ENCODE measurements at regions not wholly inside any gene's neighbourhood (a gene's known extent, or its start where the extent isn't known, plus 50 kb on each side); places are given as distances from the start of the nearest gene placed in this dataset.

DNA sequence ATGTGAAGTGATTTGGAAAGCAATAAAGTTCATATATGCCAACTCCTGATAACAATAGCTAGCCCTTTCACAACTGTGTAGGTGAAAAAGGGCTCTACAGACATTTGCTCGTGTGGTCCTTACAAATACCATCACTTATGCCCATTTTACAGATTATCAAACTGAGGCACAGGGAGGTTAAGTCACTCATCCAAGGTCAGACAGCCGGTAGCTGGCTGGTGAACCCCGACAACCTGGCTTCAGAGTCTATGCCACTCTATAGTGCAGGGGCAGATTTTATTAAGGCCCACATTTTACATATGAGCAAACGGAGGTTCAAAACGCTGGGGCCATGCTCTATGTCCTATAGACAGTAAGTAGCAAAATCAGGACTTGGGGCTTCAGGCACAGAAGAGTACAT lies 280.5 kb downstream of the RRAGC start:
- intact Hi-C loops (cut with DNase I; ENCODE audit: low total_unique reads): no loop called here
- H3K9me3 ChIP-seq: peaks cover 0 to 3% (median 0%) of the 10 kb centered on the region in 8 donors
- no peak for DNase-seq
- WGBS, 5 donors: 85 to 87% (median 87%) methylated on average over 5 of the region's 5 CpGs
- H3K36me3 ChIP-seq: no peaks in the 10 kb centered on the region
- no peak overlapping the region for H3K27ac ChIP-seq
- peaks cover 6 to 21% (median 13%) of the 10 kb centered on the region in 6 donors for H3K4me1 ChIP-seq
- TF ChIP-seq POLR2A (IDR thresholded peaks at IDR 0.05): no peak
- TF ChIP-seq, protein P1, sequence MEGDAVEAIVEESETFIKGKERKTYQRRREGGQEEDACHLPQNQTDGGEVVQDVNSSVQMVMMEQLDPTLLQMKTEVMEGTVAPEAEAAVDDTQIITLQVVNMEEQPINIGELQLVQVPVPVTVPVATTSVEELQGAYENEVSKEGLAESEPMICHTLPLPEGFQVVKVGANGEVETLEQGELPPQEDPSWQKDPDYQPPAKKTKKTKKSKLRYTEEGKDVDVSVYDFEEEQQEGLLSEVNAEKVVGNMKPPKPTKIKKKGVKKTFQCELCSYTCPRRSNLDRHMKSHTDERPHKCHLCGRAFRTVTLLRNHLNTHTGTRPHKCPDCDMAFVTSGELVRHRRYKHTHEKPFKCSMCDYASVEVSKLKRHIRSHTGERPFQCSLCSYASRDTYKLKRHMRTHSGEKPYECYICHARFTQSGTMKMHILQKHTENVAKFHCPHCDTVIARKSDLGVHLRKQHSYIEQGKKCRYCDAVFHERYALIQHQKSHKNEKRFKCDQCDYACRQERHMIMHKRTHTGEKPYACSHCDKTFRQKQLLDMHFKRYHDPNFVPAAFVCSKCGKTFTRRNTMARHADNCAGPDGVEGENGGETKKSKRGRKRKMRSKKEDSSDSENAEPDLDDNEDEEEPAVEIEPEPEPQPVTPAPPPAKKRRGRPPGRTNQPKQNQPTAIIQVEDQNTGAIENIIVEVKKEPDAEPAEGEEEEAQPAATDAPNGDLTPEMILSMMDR (IDR thresholded peaks at IDR 0.05 in 8 of 11, conservative IDR thresholded peaks at IDR 0.05 in 3 of 11): no peak
- TF ChIP-seq POLR2AphosphoS5 (IDR thresholded peaks at IDR 0.05): no peak
- peak overlapping the region in 1 of 8 donors; percentile 33 for H3K4me3 ChIP-seq
- peaks cover 0 to 52% (median 24%) of the 10 kb centered on the region in 7 donors for H3K27me3 ChIP-seq (replicated peaks in 1 of 7)

DNA sequence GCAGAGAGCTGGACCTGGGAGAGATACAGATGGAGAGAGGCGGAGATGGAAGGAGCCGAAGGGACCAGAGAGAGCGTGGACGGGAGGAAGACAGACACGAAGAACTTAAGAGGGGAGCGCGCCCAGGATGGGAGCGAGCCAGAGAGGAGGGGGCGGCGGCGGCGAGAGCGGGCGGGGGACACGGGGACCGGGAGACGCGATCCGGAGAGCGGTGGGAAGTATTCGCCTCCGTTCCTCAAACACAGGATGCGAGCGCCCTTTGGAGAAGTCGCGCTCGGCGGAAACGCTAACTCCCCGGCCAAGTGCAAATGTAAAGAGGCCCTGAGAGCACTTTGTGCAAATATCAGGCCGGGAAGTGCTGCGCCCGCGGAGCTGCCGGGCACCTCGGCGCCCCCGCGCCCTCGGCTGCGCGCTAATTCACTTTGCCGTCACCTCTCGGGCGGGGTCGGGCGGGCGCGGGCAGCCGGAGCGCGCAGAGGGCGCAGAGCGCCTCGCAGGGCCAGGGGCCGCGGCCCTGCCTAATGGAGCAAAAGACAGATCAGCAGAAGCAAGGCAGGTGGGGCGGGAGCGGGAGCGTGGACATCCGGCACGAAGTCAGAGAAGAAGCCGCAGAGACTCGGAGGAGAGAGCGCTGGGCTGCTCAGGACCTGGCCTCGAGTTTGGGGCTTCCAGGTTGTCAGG lies 281.2 kb downstream of the RRAGC start:
- peaks cover 0 to 52% (median 24%) of the 10 kb centered on the region in 7 donors for H3K27me3 ChIP-seq (replicated peaks in 1 of 7)
- 4 to 13% (median 6%) methylated on average over 42 to 66 of the region's 66 CpGs for WGBS, 5 donors
- intact Hi-C loops (cut with DNase I; ENCODE audit: low total_unique reads): no loop called here
- H3K27ac ChIP-seq: no peak overlapping the region
- peak overlapping the region; percentile 9 to 62 (median 22) for H3K4me3 ChIP-seq
- H3K4me1 ChIP-seq: peaks cover 6 to 21% (median 13%) of the 10 kb centered on the region in 6 donors
- no peaks in the 10 kb centered on the region for H3K36me3 ChIP-seq
- DNase-seq: no peak
- H3K9me3 ChIP-seq: peaks cover 0 to 2% (median 0%) of the 10 kb centered on the region in 8 donors
- TF ChIP-seq POLR2AphosphoS5 (IDR thresholded peaks at IDR 0.05): no peak
- TF ChIP-seq, protein P1 (IDR thresholded peaks at IDR 0.05 in 8 of 11, conservative IDR thresholded peaks at IDR 0.05 in 3 of 11): no peak
- no peak for TF ChIP-seq POLR2A (IDR thresholded peaks at IDR 0.05)

DNA sequence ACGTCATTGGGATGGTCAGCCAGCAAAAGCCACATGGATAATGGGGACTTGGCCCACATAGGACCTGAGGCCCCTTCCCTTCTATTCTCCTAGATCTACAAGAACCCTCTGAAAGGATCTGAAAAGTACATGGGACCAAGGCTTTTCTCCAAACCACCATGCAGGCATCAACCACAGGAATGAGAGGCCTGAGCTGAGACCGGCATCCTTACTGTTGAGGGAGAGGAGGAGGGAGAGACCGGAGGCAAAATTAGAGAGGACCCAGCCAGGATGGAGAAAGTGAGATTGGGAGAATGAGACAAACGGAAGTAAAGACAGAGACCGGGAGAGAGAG lies 281.7 kb downstream of the RRAGC start:
- H3K4me3 ChIP-seq: peak overlapping the region in 3 of 8 donors; percentile 19 to 62 (median 29)
- peaks cover 6 to 21% (median 13%) of the 10 kb centered on the region in 6 donors for H3K4me1 ChIP-seq
- H3K27me3 ChIP-seq (replicated peaks in 1 of 7): peaks cover 0 to 52% (median 24%) of the 10 kb centered on the region in 7 donors
- no peaks in the 10 kb centered on the region for H3K36me3 ChIP-seq
- no peaks in the 10 kb centered on the region for H3K9me3 ChIP-seq
- 20 to 29% (median 28%) methylated on average over 5 of the region's 5 CpGs for WGBS, 5 donors
- no peak overlapping the region for H3K27ac ChIP-seq
- intact Hi-C loops (cut with DNase I; ENCODE audit: low total_unique reads): no loop called here
- no peak for DNase-seq
- TF ChIP-seq POLR2AphosphoS5 (IDR thresholded peaks at IDR 0.05) (no peak), POLR2A (IDR thresholded peaks at IDR 0.05) (no peak)
- TF ChIP-seq, protein P1 (IDR thresholded peaks at IDR 0.05 in 8 of 11, conservative IDR thresholded peaks at IDR 0.05 in 3 of 11): no peak

DNA sequence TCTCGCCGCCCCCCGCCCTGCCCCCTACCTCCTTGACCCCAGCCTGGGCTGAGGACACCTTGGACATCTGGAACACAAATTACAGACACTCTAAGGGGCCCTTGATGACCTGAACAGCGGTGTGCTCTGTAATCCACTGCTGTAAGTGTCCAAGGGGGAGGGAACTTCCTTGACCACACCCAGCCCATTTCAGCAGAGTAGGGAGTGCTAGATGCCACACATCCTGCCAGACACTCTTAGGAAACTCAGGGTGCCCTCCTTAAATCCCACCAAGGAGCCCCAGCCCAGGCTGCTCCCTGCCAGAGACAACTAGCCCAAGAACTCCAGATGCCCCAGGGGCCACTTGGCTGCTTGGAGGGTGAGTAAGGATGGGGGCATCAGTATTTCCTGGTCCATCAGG lies 282.2 kb downstream of the RRAGC start:
- 20 to 58% (median 53%) methylated on average over 2 to 4 of the region's 4 CpGs for WGBS, 5 donors
- no peak for DNase-seq
- no peak overlapping the region for H3K4me3 ChIP-seq
- H3K27ac ChIP-seq: no peak overlapping the region
- H3K4me1 ChIP-seq: peaks cover 6 to 21% (median 13%) of the 10 kb centered on the region in 6 donors
- no peaks in the 10 kb centered on the region for H3K36me3 ChIP-seq
- no peaks in the 10 kb centered on the region for H3K9me3 ChIP-seq
- H3K27me3 ChIP-seq (replicated peaks in 1 of 7): peaks cover 0 to 51% (median 24%) of the 10 kb centered on the region in 7 donors
- TF ChIP-seq, protein P1 (IDR thresholded peaks at IDR 0.05 in 8 of 11, conservative IDR thresholded peaks at IDR 0.05 in 3 of 11): no peak
- TF ChIP-seq POLR2AphosphoS5 (IDR thresholded peaks at IDR 0.05) (no peak), POLR2A (IDR thresholded peaks at IDR 0.05) (no peak)
- intact Hi-C loops (cut with DNase I; ENCODE audit: low total_unique reads): no loop called here

All from spleen (tissue), 11 donors.